DMS53 (cell line): ENCODE measurements at regions not wholly inside any gene's neighbourhood (a gene's known extent, or its start where the extent isn't known, plus 50 kb on each side); places are given as distances from the start of the nearest gene placed in this dataset.

Experiments used
- DNase-seq: peaks from one replicate; lab custom pipeline; 2025; lab: John Stamatoyannopoulos, UW

DNA sequence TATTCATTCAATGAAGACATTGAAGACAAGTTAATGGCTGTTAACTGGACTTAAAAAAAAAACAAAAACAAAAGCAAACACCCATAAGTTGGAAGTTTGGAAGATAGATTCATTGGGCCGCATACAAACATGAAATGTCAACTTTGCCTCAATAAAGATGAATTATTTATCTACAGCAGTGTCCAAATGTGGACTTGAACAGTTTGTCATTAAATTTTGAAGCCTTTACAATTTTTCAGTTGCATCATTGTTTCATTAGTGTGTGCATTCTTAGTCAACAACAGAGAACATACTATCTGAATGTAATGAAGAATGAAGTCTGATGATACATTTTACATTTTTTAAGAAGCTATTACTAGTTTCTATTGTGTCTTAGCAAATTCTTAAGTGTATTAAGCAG, 152.1 kb downstream of the SLIT2 start:
- DNase-seq, result no peak

DNA sequence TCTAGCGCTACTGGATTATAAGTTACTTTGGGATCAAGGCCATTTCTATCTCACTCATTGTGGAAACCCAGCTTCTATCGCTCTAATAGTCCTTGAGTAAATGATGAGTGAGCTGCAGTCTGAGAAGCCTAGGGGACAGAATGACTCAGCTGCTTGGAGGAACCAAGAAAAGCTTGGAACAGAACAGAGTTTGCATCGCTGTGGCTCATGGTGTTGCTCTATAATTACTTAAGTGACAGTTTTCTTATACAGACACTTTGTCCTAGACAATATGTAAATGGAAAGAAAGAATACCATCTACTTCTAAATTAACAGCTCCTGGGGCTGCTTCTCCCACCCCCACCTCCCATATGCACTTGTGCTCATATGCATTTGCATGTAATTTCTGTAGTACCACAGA, 156.9 kb downstream of the SLIT2 start:
- DNase-seq, result no peak

DNA sequence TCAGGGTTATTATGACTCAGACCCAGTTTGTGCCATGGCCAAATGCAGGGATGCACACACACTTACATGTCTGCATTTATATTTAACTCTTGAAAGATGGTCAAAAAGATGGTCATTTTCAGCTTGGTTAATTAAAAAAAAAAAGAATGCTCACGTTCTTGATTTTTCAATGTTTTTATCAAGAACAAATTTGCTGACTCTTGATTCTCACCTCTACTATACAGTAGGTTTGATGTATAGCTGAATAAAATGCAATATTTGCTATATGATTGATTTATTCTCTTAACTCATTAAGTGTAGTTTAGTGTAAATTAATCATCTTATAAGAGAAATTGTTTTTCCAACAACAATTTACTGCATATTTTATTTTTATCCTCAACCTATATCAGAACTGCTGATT, 160.4 kb downstream of the SLIT2 start:
- DNase-seq, result no peak

DNA sequence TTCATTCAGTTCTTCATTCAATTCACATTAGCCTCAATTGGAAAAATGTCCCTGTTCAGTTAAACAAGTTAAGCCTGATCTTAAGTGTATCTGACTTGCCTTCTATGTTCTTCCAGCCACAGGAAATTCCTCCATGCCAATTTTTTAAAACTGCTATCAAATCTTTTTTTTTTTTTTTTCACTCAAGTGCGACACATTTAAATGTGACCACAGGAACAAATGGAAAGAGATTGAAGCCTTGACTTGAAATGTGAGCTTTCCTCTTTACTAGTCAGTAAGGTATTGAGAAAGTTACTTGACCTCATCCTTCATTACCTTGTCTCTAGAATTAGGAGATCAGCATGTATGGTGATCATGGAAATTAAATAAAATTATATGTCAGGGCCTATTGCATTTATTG, 165.1 kb downstream of the SLIT2 start:
- DNase-seq, result no peak

DNA sequence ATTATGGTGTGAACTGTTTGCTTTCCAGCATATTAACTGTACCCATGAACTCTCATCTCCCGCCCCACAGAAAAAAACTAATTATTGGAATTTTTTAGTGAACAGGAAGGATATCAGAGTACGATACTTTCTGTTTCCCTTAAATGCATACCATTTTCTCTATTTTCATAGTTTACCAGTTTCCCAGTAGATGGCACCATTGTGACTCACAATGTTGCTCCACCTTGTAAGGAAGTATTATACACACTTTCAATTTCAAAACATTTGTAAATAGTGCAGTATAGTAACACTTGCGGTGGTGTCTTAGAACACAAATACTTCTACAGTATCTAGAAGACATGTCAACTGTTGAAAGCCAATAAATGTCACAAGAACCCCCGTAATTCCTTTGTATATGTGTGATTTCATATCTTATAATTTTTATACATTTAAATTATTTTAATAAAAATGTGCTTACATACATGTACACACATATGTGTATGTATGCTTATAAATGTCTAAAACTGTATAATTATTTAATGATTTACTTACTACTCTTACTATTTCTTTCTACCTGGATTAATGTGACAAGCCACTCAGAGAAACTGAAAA, 167.3 kb downstream of the SLIT2 start:
- DNase-seq, result peak; percentile 85

DNA sequence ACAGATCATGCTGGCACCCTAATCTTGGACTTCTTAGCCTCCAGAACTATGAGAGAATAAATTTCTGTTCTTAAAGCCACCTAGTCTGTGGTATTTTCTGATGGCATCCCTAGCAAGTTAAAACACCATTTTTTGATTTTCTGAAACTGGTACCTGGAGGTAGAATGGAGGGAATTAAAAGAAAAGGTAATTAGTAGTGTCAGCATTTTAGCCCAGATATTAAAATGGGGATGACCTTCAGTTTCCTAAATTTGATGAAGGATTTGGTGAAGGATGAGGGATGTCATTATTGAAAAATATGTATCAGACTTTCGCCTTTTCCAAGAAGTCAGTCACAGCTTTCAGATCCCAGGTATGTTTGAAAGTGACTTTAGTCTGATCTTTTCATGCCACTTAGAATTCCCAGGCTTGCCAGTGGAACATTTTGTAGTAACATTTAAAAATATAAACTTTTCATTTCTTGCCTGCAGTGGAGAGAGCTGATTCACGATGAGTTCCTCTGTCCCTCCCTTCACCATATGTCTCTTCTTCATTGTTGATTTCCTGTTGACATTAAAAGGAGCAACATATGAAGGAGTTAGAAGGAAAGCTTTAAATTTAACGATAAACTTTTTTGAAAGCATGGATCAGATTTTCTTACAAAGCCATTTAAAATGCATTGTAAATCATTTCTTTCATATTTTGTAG, 169.4 kb downstream of the SLIT2 start:
- no peak for DNase-seq

DNA sequence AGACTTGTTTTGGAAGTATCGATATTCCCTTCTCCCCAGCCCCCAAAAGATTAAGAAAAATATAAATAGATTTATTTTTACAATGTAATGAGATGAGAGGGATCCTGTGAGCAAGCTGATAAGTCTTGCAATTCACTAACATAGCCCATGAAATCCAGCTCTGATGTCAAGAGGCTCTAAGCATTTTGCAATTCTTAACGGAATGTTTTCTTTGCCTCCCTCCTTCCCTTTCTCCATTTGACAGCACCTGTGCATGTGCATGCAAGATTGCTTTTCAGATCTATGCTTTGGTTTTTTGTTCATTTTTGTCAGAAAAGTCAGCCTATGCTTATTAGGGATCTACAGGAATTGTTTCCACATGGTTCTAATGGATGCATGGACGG, 169.9 kb downstream of the SLIT2 start:
- no peak for DNase-seq

DNA sequence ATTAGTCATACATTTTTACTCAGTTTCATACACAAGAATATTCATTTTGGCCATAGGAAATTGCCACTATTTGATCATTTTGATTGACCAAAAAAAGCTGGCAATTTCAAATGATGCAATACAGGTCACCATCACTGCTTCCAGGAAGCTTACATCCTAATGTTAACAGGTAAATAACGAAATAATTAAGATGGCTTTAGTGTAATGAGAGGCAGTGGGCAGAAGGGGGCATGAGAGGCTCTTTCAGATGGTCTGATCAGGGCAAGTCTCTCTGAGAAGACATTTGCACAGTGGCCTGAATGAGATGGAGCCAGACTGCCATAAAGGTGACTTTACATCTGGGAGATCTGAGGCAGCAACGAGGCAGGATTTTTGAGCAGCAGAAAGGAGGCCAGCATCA, 170.7 kb downstream of the SLIT2 start:
- peak; percentile 88 for DNase-seq

DNA sequence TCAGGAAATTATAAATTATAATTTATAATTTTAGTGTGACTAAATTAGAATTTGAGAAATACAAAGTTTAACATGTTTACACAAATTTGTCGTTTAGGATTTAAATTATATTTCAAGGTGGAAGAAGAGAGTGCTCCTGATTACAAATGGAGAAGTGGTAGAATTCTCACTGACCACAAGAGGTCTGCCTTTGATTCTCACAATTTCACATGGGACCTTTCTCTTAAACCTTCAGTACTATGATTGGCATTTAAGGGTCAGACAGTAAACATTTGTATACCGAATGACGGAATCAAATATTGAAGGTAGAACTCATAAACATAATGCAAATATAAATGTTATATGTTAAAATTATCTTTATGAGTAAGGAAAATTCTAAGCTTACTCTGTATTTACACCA, 171.7 kb downstream of the SLIT2 start:
- DNase-seq, result no peak

DNA sequence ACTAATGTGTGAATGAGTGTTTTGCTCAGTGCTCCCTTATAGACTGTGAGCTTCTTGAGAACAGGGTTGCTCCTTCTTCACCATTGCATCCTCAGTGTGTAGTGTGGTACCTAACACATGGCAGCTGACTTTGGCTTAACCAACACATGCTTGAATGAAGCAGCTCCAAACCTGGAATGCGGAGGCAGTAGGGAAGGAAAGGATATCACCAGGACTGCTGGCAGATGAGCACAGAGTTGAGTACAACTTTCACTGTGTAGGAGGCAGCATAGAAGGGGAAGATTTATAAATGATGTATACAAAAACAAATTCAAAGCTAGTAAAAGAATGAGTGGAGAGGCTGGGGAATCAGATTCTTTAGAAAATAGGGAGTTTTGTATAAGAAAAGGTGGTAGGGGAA, 174.3 kb downstream of the SLIT2 start:
- no peak for DNase-seq

DNA sequence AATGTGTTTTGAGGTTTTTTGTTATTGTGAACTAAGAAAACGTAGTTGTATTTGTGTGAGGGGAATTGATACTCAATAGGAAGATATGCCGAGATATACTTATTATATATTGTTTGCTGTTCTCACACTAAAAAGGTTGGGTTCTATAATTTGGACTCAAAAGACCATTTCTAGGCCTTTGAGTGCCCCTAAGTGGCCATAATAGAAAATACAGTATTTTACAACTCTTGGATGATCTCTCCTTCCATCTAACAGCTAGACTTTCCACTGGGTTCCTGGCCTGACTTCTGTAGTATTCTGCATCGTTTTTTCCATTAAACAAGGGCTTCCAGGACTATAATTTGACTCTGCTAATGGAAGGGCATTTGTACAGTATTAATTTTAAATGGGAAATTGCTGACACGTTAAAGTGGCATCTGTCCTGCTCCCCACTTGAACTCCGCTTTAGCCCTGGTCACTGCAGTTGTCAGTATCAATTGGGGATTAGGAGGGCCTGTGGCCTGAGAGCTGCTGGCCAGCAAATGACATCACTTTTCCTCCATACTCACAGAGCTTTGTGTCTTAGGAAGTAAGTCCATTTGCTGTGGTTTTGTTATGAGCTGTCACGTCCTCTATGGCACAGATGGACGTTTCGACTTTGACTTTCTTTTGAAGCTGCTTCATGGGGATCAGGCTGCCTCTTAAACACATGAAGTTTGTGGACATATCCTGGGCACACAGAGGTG, 176.9 kb downstream of the SLIT2 start:
- DNase-seq, result peak; percentile 25

DNA sequence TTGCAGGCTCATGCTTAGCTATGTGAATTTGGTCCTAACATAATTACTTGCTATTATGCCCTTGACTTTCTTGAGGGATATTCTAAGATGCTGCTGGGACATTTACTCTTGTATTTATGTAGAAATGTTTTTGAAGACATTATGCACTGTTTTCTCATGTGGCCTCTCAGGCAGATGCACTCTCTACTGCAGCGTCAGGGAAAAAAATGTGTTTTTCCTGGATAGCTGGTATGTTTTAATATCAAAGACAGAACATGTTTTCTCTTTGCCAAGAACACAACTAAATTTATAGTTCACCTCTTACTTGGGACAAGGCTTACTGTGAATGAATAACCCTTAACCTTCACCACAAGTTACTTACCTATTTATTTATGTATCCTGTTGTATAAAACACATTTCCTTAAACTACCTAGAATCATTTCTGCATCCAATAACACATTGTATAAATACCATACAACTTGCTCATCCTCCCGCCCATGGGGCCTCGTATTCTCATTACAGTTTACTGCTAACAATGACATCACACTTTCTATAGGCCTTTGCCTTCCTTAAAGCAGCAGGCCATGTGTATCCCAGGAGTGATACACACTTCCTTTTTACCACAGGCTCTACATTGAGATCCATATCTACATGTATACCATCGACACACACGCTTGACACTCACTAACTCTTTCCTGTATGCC, 178.7 kb downstream of the SLIT2 start:
- DNase-seq, result no peak

DNA sequence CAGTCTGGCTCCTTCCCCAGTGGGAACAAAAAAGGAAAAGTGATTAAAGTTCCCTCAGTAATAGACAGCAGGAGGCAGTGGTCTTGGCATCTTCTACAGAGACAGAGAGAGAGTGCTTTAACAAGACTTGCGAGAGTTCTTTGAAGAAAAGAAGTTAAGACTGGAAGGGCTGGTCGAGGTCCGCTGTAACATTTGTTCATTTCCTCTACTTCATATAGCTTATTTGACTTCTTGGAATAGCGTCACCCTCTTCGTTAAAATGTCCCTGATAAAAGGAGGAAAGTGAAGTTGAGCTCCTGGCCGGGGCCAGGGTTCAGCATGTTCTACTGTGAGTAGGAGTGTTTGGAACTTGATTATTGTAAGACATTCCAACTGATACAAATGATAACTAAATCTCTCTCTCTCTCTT, 179.8 kb downstream of the SLIT2 start:
- no peak for DNase-seq

DNA sequence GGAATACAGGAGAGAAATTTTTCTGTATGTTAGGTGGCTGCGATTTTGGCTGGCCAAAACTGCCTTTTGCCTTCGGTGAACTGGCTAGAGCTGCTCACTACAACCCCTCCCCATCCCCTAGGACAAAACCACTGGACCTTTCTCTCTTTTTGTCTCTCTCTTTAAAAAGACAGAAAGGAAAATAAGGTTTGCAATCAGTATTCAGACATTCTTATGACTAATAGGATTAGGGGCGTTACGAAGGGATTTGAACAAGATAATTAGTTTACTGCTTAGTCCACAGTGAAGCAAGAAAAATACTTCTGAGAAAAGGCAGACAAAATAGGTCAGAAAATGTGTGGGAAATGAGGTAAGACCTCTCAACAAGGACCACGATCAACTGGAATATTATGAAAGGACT, 180.4 kb downstream of the SLIT2 start:
- no peak for DNase-seq

DNA sequence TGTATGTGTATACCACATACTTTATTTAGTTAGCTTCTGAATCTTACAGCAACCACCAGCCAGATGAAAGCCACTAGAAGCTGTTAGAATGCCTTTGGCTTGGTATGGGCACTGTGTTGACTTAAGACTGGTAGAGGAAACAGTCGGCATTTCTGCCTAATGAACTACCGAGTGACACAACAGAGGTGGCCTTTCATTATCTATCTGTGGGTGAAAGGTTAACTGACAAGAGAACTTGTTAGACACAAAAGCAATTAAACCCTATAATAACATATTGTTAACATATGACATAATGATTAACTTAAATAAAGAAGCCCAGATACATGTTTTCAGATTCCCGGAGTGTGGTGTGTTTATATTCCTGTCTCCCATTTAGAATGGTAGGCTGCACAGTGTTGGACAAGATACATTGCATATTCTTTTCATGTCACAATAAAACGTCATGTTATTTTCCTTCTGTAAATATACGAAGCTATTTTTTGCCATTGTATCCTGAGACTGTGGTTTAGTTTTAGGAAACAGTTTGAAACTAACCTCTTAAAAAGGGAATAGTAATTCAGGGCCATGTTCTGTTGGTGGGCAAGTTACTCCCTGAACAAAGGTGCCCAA, 181.5 kb downstream of the SLIT2 start:
- no peak for DNase-seq

DNA sequence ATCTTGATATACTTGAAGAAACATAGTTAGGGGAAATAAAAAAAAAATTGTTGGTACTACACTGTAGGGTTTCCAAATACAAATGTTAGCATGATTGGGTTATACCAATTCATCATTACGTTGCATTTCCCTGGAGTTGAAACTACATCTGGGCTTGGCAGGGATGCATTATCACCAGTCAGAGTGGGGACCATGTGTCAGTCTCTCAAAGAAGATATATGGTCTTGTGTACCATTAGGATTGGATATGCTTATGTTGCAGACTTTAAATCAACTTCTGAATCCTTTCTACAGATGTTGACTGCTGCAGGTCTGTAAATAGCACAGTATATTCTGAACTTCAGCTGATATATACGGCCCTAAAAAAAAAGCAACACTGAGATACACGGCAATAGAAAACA, 188.5 kb downstream of the SLIT2 start:
- no peak for DNase-seq

DNA sequence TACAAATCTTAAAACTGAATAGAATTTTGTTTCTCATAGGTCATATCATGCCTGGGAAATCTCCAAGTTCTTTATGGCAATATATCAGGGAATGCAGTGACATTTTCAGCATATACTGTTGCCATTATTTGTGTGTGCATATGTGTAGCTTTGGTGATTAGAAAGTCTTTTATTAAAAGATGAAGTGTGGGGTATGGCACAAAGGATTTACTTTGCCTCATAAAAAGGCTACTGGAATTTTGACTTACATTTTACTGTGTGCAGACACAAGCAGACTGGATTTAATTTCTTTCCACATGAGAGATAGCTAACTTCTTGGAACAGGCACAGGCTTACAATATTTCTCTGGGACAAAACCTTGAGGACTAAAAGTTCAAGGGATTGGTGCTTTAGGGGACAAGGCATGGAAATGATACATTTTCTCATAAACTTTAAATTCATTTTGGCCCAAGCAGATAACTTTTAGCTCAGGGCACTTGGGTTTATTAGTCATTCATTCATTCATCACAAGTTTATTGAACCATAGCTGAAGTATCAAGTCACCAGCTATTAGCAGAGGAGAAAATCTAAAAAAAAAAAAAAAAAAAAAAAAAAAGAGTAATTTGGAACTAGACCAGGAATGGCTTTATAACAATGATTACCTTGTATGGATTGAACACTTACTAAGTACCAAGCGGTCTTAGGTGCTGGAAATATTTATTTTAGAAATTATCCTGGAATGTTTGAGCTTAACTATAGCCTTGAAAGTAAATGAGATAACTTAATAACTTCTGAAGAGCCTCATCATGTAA, 191.5 kb downstream of the SLIT2 start:
- DNase-seq, result no peak

DNA sequence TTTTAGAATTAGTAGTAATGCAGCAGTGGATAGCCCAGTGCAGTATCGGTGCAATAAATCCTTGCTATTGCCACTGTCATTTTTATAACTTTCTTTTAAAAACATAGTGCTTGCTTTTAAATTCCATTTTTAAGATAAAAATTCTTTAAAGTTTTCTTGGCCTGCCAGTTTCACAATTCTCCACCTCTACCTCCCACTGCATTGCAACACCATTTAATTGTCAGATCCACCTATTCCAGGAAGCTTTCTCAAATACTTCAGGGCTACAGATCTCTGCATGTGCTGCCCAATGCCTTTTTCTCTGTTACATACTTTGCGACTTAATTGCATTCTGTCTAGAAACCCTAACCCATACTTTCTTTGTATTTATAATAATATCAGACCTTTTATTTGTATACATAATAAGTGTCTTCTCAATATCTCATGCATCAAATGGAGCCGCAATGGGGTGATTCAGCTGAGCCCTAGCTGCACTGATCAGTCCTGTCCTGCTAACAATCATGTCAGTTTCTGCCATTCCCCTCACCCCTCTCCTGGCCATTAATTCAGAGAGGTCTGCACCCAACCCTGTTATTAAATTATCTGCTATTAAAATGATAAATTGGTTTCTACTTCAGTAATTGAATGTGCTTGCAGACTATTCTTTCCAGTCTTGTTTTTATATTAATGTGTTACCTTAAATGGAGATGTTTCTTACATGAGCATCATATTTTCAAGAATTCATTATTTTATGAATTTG, 193.1 kb downstream of the SLIT2 start:
- DNase-seq, result no peak

DNA sequence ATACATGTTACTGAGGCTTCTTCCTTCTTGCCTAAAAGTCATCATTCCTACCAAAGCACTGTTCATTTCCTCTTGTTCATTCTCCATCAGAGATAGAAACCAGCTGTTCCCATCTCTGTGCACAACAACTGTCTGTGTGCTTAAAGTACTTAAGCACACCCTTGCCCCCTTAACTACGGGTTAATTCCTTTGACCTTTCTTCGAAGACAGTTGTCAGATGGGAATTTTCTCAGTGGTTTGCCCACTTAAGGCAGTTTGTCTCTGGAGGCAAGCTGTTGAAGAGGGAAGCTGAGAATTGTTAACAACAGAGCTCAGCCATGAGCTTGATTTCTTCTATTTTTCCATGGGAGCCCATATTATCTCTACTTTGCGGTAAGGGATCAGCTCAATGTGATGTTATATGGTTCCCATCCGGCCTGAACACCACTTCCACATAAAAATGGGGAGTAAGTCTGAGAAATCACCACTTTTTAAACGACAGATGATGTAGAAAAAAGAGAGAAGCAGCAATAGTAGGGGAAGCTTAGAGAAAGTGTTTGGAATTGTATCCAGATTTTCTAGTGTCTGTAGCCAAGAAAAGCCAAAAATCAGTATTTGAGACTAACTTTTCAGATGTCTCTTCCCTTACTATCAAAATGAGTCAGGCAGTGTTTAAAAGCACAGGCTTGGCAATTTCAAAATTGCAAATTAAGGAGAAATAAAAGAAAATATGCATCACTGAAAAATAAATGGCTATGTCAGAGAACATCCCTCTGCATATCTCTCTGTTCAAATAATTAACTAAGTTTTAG, 194.4 kb downstream of the SLIT2 start:
- no peak for DNase-seq

DNA sequence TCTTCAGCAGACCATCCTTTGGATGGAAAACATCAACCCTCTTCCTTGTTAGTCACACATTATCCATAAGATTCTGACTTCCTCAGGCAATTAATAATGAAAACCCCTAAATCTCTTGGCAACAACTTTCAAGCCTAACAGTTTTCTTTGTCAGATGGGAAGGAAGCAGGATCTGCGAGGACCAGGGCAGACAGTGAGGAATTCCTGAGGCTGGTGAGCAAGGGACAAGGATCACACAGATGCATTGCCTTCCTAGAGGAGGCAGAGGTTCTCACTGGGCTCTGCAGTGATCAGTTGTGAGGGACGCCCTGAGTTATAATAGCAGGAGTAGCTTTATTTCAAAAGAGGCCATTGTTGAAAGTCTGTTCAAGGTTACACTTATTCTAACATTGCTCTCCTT, 195.4 kb downstream of the SLIT2 start:
- DNase-seq, result no peak
